ENCODE measurements at regions not wholly inside any gene's neighbourhood (a gene's known extent, or its start where the extent isn't known, plus 50 kb on each side); places are given as distances from the start of the nearest gene placed in this dataset.
"Not testable (repeated sequence)": the region's sequence is repeated elsewhere in the genome, so short reads cannot be mapped to it uniquely, and the experiment has no call there.

DNA sequence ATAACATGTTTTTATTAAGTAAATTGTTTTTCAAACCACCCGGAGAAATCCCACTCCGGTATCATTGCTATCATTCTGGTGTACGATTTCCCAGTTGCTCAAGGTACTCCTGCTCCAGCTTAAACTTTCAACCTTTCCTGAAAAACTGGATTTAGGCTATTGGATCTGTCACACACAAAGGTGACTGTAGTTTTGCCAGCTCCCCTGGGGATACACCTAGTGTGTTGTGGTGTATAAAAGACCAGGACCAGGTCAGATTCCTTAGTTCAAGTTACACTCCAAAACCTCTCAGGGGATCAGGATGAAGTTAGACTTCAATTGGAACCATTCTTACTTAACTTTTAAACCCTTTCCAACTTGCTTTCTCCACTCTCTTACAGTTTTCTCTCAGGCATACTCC lies 303.9 kb downstream of the NOVA1 start:
- DNase-seq, result no peak

- DNase-seq, result no peak
Observed at GRCh38 chr14:26289891-26290486, 307.8 kb downstream of the NOVA1 start.

GRCh38 chr14:26286913-26287205 lies 311.0 kb downstream of the NOVA1 start:
- no peak for DNase-seq

DNA sequence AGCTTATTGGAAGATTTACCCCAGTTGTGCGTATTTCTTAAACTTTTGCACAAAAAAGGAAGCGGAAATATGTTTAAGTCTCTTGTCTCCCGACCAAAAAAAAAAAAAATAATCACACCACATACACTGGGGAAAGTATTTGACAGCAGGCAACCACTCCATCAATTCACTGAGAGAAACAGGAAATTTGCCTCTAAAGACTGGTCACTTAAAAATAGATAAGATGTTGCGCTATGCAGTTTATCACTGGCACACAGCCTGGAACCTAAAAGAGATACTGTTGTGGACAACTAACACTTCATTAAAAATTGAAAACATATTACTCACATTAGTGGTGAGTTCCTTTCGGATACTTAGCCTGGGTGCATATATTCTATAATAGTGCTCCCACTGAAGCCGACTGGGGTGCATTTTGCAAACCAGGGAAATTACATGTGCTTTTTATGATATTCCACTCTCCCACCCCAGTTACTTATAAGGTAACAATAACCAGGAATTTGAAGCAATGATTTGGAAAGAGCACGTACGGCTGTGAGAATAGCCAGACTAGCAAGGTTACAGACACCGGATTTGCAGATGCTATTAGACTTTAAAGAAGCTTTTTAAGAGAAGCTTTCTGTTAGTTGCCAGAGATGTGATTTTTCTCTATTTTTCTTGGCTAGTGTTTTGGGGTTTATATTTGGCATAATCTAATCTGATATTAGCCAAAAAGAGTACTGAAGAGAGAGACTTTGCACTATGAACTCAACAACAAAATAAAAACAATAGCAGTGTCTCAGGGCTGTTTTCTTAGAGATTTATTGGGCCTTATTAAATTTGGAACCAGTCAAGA lies 311.5 kb downstream of the NOVA1 start:
- DNase-seq, result no peak

- no peak for DNase-seq
Observed at GRCh38 chr14:26282578-26282977, 315.3 kb downstream of the NOVA1 start.

- DNase-seq, result not testable (repeated sequence)
Observed at GRCh38 chr14:26282011-26282410, 315.8 kb downstream of the NOVA1 start.

DNA sequence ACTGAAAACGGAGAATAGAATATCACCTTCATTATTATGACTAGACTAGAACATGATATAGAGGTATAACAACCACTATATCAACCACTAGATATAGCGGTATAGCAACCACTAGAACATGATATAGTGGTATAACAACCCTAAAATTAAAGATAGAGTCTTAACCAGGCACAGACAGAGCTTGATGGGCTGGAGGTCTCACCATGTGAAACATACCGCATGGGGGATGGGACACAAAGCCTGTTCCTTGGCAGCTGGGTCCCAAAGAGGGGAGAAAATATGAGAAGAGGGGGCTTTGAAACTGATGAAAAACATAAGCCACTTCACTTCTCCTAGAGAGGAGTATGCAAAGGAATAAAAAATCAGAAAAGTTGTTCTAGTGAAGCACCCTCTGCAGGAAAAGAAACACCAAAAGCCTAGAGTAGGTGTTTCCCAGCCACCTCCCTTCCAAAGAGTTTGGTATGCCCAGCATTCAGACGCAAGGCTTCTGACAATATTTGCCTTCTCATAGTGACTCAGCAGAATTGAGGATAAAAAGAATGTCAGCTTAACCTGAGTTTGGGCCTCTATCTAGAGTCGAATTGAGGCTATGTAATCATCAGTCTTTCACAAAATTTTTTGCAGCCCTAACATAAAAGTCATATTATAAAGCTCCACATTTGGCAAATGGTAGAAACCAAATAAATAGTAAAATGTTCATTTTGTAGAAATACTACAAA lies 316.4 kb downstream of the NOVA1 start:
- DNase-seq, result no peak

GRCh38 chr14:26276757-26277156 lies 321.1 kb downstream of the NOVA1 start:
- DNase-seq, result no peak

DNA sequence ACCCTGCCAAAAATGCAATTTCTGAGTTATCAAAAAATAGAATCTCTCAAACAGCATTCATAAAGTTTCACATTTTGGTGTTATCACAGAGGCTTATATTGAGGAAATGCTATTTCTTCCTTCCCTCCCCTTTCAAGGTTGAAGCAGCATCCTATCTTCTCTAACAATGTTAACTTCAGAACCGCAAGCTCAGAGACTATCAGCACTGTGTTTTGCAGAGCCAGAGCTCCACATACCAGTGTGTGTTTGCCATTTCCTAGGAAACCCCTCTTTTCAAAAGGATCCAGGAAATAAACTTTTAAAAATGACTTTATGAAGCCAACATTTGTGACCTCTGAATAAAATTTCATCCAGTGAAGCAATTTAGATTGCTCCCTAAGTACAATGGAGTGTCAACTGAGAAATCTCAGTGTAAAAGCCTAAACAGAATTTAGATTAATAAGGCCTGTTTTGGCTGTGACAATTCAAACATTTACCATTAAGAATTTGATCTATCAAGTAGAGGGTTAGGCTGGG lies 332.6 kb downstream of the NOVA1 start:
- DNase-seq, result no peak

DNA sequence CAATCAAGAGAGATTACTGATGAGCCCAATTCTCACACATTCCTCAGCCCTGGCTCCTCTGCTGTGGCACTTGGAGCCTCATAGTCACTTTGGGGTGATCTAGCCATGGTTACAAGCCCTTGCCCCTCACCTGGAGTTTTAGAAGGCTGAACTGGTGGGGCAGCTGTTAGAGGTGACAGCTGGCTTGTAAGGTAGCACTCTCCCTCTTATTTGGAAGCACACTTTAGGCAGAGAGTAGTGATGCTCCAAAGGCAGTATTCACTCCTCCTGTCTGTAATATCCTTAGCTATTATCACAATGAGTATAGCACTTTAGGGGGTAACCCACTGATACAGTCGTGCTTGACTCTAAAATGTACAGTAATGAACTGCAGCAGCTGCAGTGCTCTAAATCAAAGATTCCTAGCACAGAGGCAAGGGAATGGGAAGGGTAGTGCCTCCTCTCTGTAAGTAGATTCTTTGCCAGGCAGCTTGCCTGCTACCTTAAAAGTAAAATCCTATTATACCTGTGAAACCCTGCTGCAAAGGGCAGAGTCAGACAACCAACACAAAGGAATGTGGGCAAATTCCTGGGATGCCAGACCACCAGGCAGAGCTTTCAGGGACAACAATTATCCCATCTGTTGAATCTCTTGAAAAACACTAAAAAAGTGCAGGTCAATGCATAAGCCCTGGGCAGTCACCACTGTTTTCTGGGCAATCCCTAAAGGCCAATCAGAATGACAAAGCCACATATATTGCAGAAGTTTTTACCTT lies 336.3 kb downstream of the NOVA1 start:
- DNase-seq, result no peak

DNA sequence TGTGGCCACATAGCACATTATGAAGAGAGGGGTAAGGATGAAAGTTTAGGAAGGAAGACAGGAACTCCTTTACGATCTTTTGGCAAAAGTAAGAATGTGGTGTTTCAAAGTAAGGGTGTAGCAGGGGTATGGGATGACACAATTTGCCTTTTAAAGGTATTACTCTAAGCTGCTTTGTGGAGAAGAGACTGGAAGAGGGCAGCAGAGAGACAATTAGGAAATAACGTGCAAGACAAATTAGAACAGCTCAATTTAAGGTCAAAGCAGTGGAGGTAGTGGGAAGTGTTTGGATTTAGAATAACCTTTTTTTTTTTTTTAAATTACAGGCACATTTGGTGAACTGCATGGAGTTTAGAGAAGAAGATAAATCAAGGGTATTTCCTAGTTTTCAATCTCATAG lies 342.6 kb downstream of the NOVA1 start:
- DNase-seq, result no peak

- no peak for DNase-seq
Observed at GRCh38 chr14:26252176-26252575, 345.7 kb downstream of the NOVA1 start.

GRCh38 chr14:26233118-26233517 lies 364.7 kb downstream of the NOVA1 start:
- DNase-seq, result no peak

DNA sequence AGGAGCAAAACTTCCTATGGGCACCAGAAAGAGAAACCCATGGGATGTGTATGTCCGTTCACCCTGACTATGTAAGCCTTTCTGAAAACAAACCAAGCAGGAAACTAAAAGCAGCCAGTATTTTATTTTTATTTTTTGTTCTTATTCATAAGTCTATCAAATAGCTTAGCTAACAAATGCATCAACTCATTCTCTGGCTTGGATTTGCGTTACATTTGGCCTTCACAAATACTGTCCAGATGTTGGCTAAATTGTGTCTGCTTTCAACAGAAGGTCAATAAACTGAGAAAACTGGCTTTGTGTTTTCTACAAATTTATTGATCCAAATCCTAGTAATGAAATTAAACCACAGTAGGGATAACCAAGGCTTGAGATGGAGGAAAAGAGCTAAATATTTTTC lies 379.0 kb downstream of the NOVA1 start:
- DNase-seq, result no peak

- DNase-seq, result no peak
Observed at GRCh38 chr14:26217778-26218177, 380.1 kb downstream of the NOVA1 start.

DNA sequence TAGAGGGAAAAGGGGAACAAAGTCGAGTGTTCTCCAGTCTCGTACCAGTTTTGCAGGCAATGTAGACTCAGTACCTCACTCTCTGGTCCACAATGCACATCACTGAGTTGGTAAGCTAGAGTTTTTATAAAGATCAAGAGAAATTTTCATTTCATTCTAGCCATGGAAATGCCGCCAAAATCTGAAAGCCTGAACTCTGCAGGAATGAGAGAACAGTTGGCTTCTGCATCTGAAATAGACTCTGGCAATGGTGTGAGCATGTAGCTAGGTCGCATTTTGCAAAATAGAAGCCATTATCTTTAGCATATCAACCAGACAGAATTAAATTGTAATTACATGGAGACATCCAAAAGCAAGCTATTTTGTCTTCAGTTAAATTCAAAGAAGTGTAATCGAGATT lies 381.0 kb downstream of the NOVA1 start:
- DNase-seq, result no peak

DNA sequence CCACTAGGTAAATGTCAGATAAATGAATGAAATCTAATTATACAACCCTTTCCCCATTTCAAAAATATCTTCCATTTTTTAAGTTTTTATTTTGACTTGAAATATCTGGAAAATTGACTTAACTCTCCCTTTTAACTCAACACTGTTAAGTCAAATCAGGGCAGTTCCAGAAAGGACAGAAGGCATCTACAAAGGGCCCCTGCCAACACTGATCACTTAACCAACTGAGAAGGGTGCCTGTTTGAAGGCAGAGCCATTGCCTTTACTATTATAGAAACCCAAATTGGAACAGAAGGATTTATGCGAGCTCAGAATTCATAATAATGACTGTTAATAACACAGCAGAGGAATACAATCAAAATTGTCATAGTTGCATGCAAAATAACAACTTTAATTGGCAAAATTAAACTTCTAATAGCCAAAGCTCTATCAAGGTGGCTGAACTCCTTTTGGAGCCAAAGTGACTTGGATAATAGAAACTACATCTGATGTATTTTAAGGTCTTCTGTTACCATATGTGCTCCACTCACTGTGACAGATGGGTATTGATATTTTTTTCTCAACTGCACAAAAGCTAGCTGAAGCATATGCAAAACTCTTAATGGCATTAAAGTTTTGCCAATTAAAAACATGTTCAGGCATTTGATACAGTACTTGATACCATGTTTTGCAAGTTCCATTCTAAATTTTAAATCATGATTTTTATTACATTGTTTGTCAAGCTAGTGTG lies 383.8 kb downstream of the NOVA1 start:
- DNase-seq, result no peak

DNA sequence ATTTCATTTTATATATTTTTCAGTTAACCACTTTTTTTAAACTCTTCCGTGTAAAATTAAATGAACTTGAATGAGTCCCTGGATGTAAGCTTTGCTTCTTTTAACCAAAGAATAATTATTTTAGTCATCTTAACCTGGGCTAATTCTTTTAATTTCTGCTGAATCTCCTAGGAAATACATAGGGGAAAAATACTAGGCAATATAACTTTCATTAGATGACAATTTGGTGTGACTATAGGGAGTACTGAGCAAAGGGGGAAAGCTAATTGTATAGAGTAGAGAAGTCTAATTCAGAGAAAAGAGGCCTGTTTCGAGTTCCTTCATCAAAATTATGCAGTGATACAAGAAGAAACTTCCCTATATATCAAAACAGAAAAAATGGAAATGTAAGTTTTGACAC lies 388.1 kb downstream of the NOVA1 start:
- no peak for DNase-seq

DNA sequence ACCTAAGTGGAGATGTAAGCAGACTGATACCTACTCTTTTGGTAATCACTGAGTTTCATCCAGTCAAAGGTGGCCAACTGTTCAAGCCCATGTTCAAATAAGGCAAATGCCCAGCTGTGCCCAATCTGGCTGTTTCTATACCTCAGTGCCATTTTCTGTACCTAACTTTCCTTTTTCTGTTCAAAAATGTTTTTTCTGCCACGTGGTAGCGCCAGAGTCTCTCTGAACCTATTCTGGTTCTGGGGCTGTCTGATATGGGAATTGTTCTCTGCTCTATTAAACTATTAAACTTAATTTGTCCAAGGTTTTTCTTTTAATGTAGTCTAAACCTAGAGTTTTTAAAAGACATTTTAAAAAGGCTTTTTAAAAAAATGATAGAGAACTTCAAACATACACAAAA lies 391.2 kb downstream of the NOVA1 start:
- DNase-seq, result no peak

GRCh38 chr14:26204728-26205479 lies 392.9 kb downstream of the NOVA1 start:
- DNase-seq, result no peak

DNA sequence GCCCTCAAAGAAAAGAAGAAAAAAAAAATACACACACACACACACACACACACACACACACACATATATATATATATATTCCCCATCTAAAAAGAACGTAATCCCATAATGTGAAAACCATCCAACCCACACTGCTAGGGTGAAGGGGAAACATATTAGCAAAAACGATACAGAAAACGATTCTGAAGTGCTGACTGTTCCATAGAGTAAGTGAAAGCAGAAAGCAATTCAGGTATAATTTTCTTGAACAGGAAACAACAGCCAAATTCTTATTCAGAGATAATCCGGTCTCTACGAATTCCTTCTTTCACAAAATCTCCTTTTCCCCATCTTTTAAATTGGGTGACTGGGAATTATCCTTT lies 393.5 kb downstream of the NOVA1 start:
- DNase-seq, result no peak

- no peak for DNase-seq
Observed at GRCh38 chr14:26200687-26201086, 397.1 kb downstream of the NOVA1 start.

Measured in NCI-H1417 treated with DMSO at 0.1 percent for 48 hours (cell line).